WTC11 (cell line): ENCODE measurements at regions not wholly inside any gene's neighbourhood (a gene's known extent, or its start where the extent isn't known, plus 50 kb on each side); places are given as distances from the start of the nearest gene placed in this dataset.

Experiments used
- ATAC-seq: fragments of 200-7000 bp; cut with Tn5 transposase; 2 replicates; pipeline ENCODE4 v1.10.0; 2021; ENCODE audit warnings: mild to moderate bottlenecking, moderate library complexity
- CTCF ChIA-PET: fragments of 300-600 bp; sonication (Branson Sonifier 250); formaldehyde crosslinking; loops from one replicate; lab custom pipeline; 2021; ENCODE audit warnings: antibody characterized with exemption; lab: Charles Lee
- POLR2A ChIA-PET: fragments of 350-600 bp; sonication (Branson Sonifier 250); formaldehyde crosslinking; loops from one replicate; lab custom pipeline; 2021; ENCODE audit warnings: antibody characterized with exemption; lab: Charles Lee
- DNase-seq: peaks from one replicate; pipeline ENCODE4 v3.0.0; 2021; ENCODE audit warnings: low spot score
- H3K27ac Mint-ChIP-seq: 2 replicates; pipeline ENCODE4 v1.8.0; 2021; ENCODE audit warnings: mixed read lengths
- H3K27me3 Mint-ChIP-seq: 2 replicates; pipeline ENCODE4 v1.8.0; 2021; ENCODE audit warnings: low read depth, mild to moderate bottlenecking, moderate library complexity, mixed read lengths
- H3K36me3 Mint-ChIP-seq: 2 replicates; pipeline ENCODE4 v1.8.0; 2021; ENCODE audit warnings: mixed read lengths
- H3K4me1 Mint-ChIP-seq: 2 replicates; pipeline ENCODE4 v1.8.0; 2022; ENCODE audit warnings: mixed read lengths
- H3K4me3 Mint-ChIP-seq: 2 replicates; pipeline ENCODE4 v1.8.0; 2021; ENCODE audit warnings: mild to moderate bottlenecking, moderate library complexity, mixed read lengths
- H3K9me3 Mint-ChIP-seq: 2 replicates; pipeline ENCODE4 v1.8.0; 2021; ENCODE audit warnings: mixed read lengths
- ATF1 ChIP-seq: sonication (generic); formaldehyde crosslinking; IDR thresholded peaks from 2 replicates; pipeline ENCODE4 v1.8.1; 2023; ENCODE audit warnings: mild to moderate bottlenecking, moderate library complexity, missing genetic modification reagents
- ELF4 ChIP-seq: sonication (generic); formaldehyde crosslinking; IDR thresholded peaks from 2 replicates; pipeline ENCODE4 v1.8.1; 2022; ENCODE audit warnings: low read depth, mild to moderate bottlenecking, moderate library complexity, missing genetic modification reagents
- EMX1 ChIP-seq: fragments of 250-450 bp; sonication (Bioruptor Pico); IDR thresholded peaks from 2 replicates; pipeline ENCODE4 v1.8.0; 2021; ENCODE audit warnings: mild to moderate bottlenecking
- FOXK1 ChIP-seq: sonication (generic); formaldehyde crosslinking; IDR thresholded peaks from 2 replicates; pipeline ENCODE4 v1.8.0; 2022; ENCODE audit warnings: mild to moderate bottlenecking, moderate library complexity, missing genetic modification reagents
- IRF2 ChIP-seq: sonication (generic); formaldehyde crosslinking; IDR thresholded peaks from 2 replicates; pipeline ENCODE4 v1.8.0; 2022; ENCODE audit warnings: low read depth, missing genetic modification reagents, borderline replicate concordance
- JUN ChIP-seq: sonication (generic); formaldehyde crosslinking; IDR thresholded peaks from 2 replicates; pipeline ENCODE4 v1.8.0; 2023; ENCODE audit warnings: mild to moderate bottlenecking, missing genetic modification reagents
- NFYB ChIP-seq: sonication (generic); formaldehyde crosslinking; conservative IDR thresholded peaks from 2 replicates; pipeline ENCODE4 v1.8.0; 2022; ENCODE audit warnings: low read depth, missing genetic modification reagents
- RELA ChIP-seq: sonication (generic); formaldehyde crosslinking; IDR thresholded peaks from 2 replicates; pipeline ENCODE4 v1.8.1; 2022; ENCODE audit warnings: missing genetic modification reagents, mild to moderate bottlenecking, borderline replicate concordance
- RORB ChIP-seq: fragments of 250-450 bp; sonication (Bioruptor Pico); IDR thresholded peaks from 2 replicates; pipeline ENCODE4 v1.9.0; 2021; ENCODE audit warnings: mild to moderate bottlenecking
- TP53 ChIP-seq: sonication (generic); formaldehyde crosslinking; IDR thresholded peaks from 2 replicates; pipeline ENCODE4 v1.8.1; 2023; ENCODE audit warnings: mild to moderate bottlenecking, missing genetic modification reagents
- ZNF138 ChIP-seq: sonication (generic); formaldehyde crosslinking; conservative IDR thresholded peaks from 2 replicates; pipeline ENCODE4 v1.8.1; 2022; ENCODE audit warnings: mild to moderate bottlenecking, moderate library complexity, missing genetic modification reagents
- ZNF416 ChIP-seq: fragments of 250-450 bp; sonication (Bioruptor Pico); IDR thresholded peaks from 2 replicates; pipeline ENCODE4 v1.9.0; 2021; ENCODE audit warnings: mild to moderate bottlenecking, inconsistent platforms
- TF ChIP-seq, protein P1 (sequence below): sonication (generic); formaldehyde crosslinking; IDR thresholded peaks from 2 replicates; pipeline ENCODE4 v1.8.1; 2023; ENCODE audit warnings: mild to moderate bottlenecking, missing genetic modification reagents
- TF ChIP-seq, protein P2 (sequence below): sonication (generic); formaldehyde crosslinking; IDR thresholded peaks from 2 replicates; pipeline ENCODE4 v1.8.0; 2023; ENCODE audit warnings: mild to moderate bottlenecking, missing genetic modification reagents
- TF ChIP-seq, protein P3 (sequence below): sonication (generic); formaldehyde crosslinking; IDR thresholded peaks from 2 replicates; pipeline ENCODE4 v1.8.0; 2022; ENCODE audit warnings: mild to moderate bottlenecking, missing genetic modification reagents
- TF ChIP-seq, protein P4 (sequence below): sonication (generic); formaldehyde crosslinking; IDR thresholded peaks from 2 replicates; pipeline ENCODE4 v1.8.0; 2023; ENCODE audit warnings: missing genetic modification reagents, mild to moderate bottlenecking, borderline replicate concordance

DNA sequence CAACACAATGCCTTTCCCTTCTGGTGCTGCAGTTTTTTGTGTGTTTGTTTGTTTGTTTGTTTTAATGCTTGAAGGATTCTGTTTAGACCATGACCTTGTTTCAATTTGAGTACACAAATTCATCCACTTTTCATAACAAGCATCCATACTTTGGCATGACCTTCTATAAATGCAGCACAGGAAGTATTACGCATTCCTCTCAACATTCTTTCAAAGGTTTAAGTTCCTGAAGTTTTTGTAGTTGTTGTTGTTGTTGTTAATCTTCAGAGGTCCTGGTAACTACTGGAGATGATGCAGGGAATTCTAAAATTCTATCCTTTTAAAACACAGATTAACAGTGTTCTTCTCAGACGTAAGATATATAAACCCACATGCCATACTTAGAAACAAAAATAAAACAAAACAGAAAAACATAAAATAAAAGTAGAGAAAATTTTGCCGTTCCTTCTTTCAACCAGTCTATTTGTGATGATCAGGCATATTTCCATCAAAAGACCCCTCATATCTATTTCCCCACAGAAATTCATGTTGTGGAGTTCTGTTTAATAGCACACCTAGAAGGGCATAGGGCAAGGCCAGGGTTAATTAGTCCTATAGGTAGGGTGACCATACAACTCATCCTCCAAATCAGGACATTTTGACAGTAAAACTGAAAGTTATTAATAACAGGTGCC, 529.9 kb downstream of the NOVA1 start:
- H3K36me3 Mint-ChIP-seq: no peaks in the 10 kb centered on the region
- TF ChIP-seq ELF4 (CRISPR knock-in tag) (no peak), JUN (CRISPR knock-in tag) (no peak), EMX1 (no peak), RELA (CRISPR knock-in tag) (no peak), IRF2 (CRISPR knock-in tag) (no peak), TP53 (CRISPR knock-in tag) (no peak), ZNF416 (CRISPR knock-in tag) (no peak), NFYB (CRISPR knock-in tag) (no peak), ZNF138 (CRISPR knock-in tag) (no peak), RORB (CRISPR knock-in tag) (no peak), FOXK1 (CRISPR knock-in tag) (no peak), ATF1 (CRISPR knock-in tag) (no peak)
- TF ChIP-seq, protein P1, sequence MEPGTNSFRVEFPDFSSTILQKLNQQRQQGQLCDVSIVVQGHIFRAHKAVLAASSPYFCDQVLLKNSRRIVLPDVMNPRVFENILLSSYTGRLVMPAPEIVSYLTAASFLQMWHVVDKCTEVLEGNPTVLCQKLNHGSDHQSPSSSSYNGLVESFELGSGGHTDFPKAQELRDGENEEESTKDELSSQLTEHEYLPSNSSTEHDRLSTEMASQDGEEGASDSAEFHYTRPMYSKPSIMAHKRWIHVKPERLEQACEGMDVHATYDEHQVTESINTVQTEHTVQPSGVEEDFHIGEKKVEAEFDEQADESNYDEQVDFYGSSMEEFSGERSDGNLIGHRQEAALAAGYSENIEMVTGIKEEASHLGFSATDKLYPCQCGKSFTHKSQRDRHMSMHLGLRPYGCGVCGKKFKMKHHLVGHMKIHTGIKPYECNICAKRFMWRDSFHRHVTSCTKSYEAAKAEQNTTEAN: no peak
- TF ChIP-seq, protein P2, sequence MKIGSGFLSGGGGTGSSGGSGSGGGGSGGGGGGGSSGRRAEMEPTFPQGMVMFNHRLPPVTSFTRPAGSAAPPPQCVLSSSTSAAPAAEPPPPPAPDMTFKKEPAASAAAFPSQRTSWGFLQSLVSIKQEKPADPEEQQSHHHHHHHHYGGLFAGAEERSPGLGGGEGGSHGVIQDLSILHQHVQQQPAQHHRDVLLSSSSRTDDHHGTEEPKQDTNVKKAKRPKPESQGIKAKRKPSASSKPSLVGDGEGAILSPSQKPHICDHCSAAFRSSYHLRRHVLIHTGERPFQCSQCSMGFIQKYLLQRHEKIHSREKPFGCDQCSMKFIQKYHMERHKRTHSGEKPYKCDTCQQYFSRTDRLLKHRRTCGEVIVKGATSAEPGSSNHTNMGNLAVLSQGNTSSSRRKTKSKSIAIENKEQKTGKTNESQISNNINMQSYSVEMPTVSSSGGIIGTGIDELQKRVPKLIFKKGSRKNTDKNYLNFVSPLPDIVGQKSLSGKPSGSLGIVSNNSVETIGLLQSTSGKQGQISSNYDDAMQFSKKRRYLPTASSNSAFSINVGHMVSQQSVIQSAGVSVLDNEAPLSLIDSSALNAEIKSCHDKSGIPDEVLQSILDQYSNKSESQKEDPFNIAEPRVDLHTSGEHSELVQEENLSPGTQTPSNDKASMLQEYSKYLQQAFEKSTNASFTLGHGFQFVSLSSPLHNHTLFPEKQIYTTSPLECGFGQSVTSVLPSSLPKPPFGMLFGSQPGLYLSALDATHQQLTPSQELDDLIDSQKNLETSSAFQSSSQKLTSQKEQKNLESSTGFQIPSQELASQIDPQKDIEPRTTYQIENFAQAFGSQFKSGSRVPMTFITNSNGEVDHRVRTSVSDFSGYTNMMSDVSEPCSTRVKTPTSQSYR (CRISPR knock-in tag): no peak
- TF ChIP-seq, protein P3, sequence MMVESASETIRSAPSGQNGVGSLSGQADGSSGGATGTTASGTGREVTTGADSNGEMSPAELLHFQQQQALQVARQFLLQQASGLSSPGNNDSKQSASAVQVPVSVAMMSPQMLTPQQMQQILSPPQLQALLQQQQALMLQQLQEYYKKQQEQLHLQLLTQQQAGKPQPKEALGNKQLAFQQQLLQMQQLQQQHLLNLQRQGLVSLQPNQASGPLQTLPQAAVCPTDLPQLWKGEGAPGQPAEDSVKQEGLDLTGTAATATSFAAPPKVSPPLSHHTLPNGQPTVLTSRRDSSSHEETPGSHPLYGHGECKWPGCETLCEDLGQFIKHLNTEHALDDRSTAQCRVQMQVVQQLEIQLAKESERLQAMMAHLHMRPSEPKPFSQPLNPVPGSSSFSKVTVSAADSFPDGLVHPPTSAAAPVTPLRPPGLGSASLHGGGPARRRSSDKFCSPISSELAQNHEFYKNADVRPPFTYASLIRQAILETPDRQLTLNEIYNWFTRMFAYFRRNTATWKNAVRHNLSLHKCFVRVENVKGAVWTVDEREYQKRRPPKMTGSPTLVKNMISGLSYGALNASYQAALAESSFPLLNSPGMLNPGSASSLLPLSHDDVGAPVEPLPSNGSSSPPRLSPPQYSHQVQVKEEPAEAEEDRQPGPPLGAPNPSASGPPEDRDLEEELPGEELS (CRISPR knock-in tag): no peak
- TF ChIP-seq, protein P4, sequence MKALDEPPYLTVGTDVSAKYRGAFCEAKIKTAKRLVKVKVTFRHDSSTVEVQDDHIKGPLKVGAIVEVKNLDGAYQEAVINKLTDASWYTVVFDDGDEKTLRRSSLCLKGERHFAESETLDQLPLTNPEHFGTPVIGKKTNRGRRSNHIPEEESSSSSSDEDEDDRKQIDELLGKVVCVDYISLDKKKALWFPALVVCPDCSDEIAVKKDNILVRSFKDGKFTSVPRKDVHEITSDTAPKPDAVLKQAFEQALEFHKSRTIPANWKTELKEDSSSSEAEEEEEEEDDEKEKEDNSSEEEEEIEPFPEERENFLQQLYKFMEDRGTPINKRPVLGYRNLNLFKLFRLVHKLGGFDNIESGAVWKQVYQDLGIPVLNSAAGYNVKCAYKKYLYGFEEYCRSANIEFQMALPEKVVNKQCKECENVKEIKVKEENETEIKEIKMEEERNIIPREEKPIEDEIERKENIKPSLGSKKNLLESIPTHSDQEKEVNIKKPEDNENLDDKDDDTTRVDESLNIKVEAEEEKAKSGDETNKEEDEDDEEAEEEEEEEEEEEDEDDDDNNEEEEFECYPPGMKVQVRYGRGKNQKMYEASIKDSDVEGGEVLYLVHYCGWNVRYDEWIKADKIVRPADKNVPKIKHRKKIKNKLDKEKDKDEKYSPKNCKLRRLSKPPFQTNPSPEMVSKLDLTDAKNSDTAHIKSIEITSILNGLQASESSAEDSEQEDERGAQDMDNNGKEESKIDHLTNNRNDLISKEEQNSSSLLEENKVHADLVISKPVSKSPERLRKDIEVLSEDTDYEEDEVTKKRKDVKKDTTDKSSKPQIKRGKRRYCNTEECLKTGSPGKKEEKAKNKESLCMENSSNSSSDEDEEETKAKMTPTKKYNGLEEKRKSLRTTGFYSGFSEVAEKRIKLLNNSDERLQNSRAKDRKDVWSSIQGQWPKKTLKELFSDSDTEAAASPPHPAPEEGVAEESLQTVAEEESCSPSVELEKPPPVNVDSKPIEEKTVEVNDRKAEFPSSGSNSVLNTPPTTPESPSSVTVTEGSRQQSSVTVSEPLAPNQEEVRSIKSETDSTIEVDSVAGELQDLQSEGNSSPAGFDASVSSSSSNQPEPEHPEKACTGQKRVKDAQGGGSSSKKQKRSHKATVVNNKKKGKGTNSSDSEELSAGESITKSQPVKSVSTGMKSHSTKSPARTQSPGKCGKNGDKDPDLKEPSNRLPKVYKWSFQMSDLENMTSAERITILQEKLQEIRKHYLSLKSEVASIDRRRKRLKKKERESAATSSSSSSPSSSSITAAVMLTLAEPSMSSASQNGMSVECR (CRISPR knock-in tag): no peak
- no peak overlapping the region for H3K4me3 Mint-ChIP-seq
- POLR2A ChIA-PET: no interaction called here
- H3K27ac Mint-ChIP-seq: peak overlapping the region; percentile 52; the same call in 1 of the 2 replicates
- no peaks in the 10 kb centered on the region for H3K9me3 Mint-ChIP-seq
- DNase-seq (no peak), ATAC-seq (no peak)
- CTCF ChIA-PET: no interaction called here
- H3K4me1 Mint-ChIP-seq: peaks cover 12% of the 10 kb centered on the region
- no peaks in the 10 kb centered on the region for H3K27me3 Mint-ChIP-seq
